ENCODE measurements at regions not wholly inside any gene's neighbourhood (a gene's known extent, or its start where the extent isn't known, plus 50 kb on each side); places are given as distances from the start of the nearest gene placed in this dataset.
A peak's percentile ranks its signal among the peaks of the same experiment; 100 is the strongest.

GRCh38 chr18:56067969-56068671 is 480.1 kb upstream of the TCF4 start:
- ChIA-PET CTCF (interaction anchor here (0.6 kb wide), 1 partner anchor 8 kb away, joined by 3 read pairs; no protein-coding TSS in a partner anchor), POLR2A (no interaction called here)
- no peak for DNase-seq (ENCODE audit: low read depth)
- Histone ChIP-seq H3K4me3 (ENCODE audit: low read depth, low read length) (no peak overlapping the region), H3K36me3 (ENCODE audit: control insufficient read depth, insufficient read depth, low read length) (no peaks in the 10 kb centered on the region), H3K27me3 (ENCODE audit: control insufficient read depth, insufficient read depth, low read length) (no peaks in the 10 kb centered on the region)
- TF ChIP-seq, protein P1, sequence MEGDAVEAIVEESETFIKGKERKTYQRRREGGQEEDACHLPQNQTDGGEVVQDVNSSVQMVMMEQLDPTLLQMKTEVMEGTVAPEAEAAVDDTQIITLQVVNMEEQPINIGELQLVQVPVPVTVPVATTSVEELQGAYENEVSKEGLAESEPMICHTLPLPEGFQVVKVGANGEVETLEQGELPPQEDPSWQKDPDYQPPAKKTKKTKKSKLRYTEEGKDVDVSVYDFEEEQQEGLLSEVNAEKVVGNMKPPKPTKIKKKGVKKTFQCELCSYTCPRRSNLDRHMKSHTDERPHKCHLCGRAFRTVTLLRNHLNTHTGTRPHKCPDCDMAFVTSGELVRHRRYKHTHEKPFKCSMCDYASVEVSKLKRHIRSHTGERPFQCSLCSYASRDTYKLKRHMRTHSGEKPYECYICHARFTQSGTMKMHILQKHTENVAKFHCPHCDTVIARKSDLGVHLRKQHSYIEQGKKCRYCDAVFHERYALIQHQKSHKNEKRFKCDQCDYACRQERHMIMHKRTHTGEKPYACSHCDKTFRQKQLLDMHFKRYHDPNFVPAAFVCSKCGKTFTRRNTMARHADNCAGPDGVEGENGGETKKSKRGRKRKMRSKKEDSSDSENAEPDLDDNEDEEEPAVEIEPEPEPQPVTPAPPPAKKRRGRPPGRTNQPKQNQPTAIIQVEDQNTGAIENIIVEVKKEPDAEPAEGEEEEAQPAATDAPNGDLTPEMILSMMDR (IDR thresholded peaks at IDR 0.05; ENCODE audit: insufficient read depth, low read depth, low read length): no peak

DNA sequence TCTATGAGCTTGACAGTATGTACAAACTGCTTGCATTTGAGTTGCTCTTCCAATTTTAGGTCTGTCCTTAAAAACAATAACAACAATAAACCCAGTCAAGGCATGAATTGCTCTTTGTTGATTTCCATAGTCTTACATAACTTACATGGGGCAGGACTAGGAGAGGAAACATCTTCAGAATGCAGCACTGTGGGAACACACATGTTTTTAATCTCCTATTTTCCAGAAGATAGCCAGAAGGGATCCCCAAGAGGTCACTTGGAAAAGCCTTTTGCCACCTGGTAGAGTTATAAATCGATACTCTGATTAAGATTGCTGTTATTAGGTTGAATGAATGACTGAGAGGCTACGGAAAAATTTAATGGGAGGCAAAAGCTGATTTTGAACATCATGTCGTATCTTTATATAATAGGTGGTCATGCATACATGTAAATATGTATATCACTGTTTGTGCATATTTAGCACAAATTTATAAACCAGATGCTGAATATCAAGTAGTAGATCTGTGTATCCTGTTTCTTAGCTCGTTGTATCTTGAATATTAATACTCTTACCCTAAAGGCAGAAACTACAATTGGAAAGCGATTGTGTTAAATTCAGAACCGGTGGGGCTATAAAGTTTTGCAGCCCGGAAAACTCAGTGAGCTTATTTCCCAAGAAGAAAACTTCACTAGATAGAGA is 479.4 kb upstream of the TCF4 start:
- peak; percentile 62 for DNase-seq (ENCODE audit: low read depth)
- H3K36me3 ChIP-seq (ENCODE audit: control insufficient read depth, insufficient read depth, low read length): no peaks in the 10 kb centered on the region
- no peaks in the 10 kb centered on the region for H3K27me3 ChIP-seq (ENCODE audit: control insufficient read depth, insufficient read depth, low read length)
- H3K4me3 ChIP-seq (ENCODE audit: low read depth, low read length): no peak overlapping the region
- TF ChIP-seq, protein P1 (IDR thresholded peaks at IDR 0.05; ENCODE audit: insufficient read depth, low read depth, low read length): no peak
- ChIA-PET POLR2A (no interaction called here), CTCF (interaction anchor here (0.6 kb wide), 1 partner anchor 9 kb away, joined by 3 read pairs; no protein-coding TSS in a partner anchor)

DNA sequence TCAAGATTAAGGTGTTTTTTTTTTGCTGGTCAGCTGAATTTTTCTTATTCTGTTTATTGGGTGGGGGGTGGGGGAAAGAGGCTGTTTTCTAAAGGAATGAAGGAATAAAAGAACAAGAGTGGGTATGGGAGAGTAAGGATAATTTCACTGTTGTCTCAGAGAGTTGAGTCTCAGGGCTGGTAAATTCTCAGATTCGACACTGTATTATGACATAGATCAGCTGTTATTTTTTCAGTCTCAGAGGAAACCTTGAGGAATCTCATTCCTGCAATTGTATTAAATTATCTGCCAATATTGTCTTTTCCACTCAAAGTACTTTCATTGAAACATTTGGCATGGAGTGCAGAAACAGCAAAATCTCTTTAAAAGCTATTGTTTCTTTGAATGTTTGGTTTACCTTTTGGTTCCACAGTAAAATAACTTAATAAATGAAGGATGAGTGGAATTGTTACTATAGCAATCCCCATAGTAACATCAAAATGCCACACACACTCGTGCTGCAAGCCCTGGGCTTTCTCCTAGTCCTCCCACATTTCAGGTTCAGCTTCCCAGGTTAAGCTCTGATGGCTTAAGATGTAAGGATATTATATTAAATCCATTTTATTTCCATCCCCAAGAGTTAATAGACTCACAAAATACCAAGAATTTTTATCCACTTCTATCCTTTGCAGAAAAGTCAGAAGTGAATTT is 478.7 kb upstream of the TCF4 start:
- POLR2A ChIA-PET: interaction anchor here (0.6 kb wide), 1 partner anchor 10 kb away, joined by 10 read pairs; no protein-coding TSS in a partner anchor
- no peaks in the 10 kb centered on the region for H3K27me3 ChIP-seq (ENCODE audit: control insufficient read depth, insufficient read depth, low read length)
- no peak for DNase-seq (ENCODE audit: low read depth)

DNA sequence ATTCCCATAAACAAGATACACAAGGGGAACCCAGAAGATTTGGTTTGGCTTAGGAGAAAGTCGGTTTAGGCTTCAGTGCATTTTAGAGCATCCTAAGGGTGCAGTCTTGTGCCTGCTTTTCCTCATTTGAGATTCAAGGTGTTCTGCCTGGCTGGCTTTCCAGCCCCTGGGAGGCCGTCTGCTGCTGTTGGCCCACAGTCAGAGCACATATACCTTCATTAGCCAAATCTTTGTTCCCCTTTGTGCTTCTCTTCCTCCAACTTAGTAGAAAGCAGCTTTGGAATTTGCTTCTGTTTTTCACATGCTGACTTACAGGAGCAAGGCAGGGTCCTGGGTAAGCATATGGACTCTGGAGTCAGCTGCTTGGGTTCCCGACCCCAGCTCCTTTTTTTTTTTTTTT is 477.1 kb upstream of the TCF4 start:
- ChIA-PET CTCF (interaction anchor here (0.6 kb wide), 1 partner anchor 132 kb away, joined by 3 read pairs; no protein-coding TSS in a partner anchor), POLR2A (no interaction called here)
- TF ChIP-seq, protein P1 (IDR thresholded peaks at IDR 0.05; ENCODE audit: insufficient read depth, low read depth, low read length): no peak
- Histone ChIP-seq H3K4me3 (ENCODE audit: low read depth, low read length) (no peak overlapping the region), H3K36me3 (ENCODE audit: control insufficient read depth, insufficient read depth, low read length) (no peaks in the 10 kb centered on the region), H3K27me3 (ENCODE audit: control insufficient read depth, insufficient read depth, low read length) (no peaks in the 10 kb centered on the region)
- no peak for DNase-seq (ENCODE audit: low read depth)

More for the DNA sequence above, 478.7 kb upstream of the TCF4 start:
- H3K36me3 ChIP-seq (ENCODE audit: control insufficient read depth, insufficient read depth, low read length): no peaks in the 10 kb centered on the region
- CTCF ChIA-PET: no interaction called here
- TF ChIP-seq, protein P1 (IDR thresholded peaks at IDR 0.05; ENCODE audit: insufficient read depth, low read depth, low read length): no peak
- H3K4me3 ChIP-seq (ENCODE audit: low read depth, low read length): no peak overlapping the region

DNA sequence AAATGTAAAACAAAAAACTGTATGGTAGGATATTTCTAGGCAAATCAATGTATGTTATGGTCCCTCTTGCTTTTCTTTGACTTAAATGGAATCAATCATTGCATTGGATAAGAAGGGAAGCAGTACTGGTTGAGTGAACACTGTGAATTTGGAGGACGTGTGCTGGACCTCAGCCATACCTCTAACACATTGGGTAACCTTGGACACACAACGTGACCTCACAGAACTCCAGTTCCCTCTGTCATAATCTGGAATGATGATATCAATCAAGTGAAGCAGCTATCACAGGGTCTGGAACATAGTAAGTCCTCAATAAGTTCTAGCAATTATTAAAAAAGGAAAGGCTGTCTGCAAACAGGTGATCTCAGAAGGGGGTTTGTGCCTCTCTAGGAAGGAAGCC is 474.9 kb upstream of the TCF4 start:
- ChIA-PET CTCF (no interaction called here), POLR2A (no interaction called here)
- no peak for DNase-seq (ENCODE audit: low read depth)
- TF ChIP-seq, protein P1 (IDR thresholded peaks at IDR 0.05; ENCODE audit: insufficient read depth, low read depth, low read length): no peak
- no peaks in the 10 kb centered on the region for H3K27me3 ChIP-seq (ENCODE audit: control insufficient read depth, insufficient read depth, low read length)
- H3K4me3 ChIP-seq (ENCODE audit: low read depth, low read length): no peak overlapping the region
- H3K36me3 ChIP-seq (ENCODE audit: control insufficient read depth, insufficient read depth, low read length): no peaks in the 10 kb centered on the region
